ENCODE measurements at regions not wholly inside any gene's neighbourhood (a gene's known extent, or its start where the extent isn't known, plus 50 kb on each side); places are given as distances from the start of the nearest gene placed in this dataset.
"Not testable (repeated sequence)": the region's sequence is repeated elsewhere in the genome, so short reads cannot be mapped to it uniquely, and the experiment has no call there.

- Histone ChIP-seq H3K4me3 (ENCODE audit: insufficient read depth, low read depth, low read length) (no peak overlapping the region), H3K36me3 (replicated peaks; ENCODE audit: control insufficient read depth, insufficient read depth, low read length) (no peaks in the 10 kb centered on the region), H3K27me3 (ENCODE audit: control insufficient read depth, insufficient read depth, low read length) (no peaks in the 10 kb centered on the region)
- no peak for DNase-seq
Measured at GRCh38 chr13:33651766-33652165, 166.2 kb upstream of the RFC3 start.

GRCh38 chr13:33657274-33657673 is 160.7 kb upstream of the RFC3 start:
- no peak for DNase-seq
- Histone ChIP-seq H3K36me3 (replicated peaks; ENCODE audit: control insufficient read depth, insufficient read depth, low read length) (no peaks in the 10 kb centered on the region), H3K4me3 (ENCODE audit: insufficient read depth, low read depth, low read length) (no peak overlapping the region), H3K27me3 (ENCODE audit: control insufficient read depth, insufficient read depth, low read length) (no peaks in the 10 kb centered on the region)

GRCh38 chr13:33659466-33659865 is 158.5 kb upstream of the RFC3 start:
- H3K4me3 ChIP-seq (ENCODE audit: insufficient read depth, low read depth, low read length): no peak overlapping the region
- DNase-seq: no peak
- H3K36me3 ChIP-seq (replicated peaks; ENCODE audit: control insufficient read depth, insufficient read depth, low read length): no peaks in the 10 kb centered on the region
- H3K27me3 ChIP-seq (ENCODE audit: control insufficient read depth, insufficient read depth, low read length): no peaks in the 10 kb centered on the region

GRCh38 chr13:33659894-33660293 is 158.1 kb upstream of the RFC3 start:
- H3K4me3 ChIP-seq (ENCODE audit: insufficient read depth, low read depth, low read length): no peak overlapping the region
- no peaks in the 10 kb centered on the region for H3K27me3 ChIP-seq (ENCODE audit: control insufficient read depth, insufficient read depth, low read length)
- H3K36me3 ChIP-seq (replicated peaks; ENCODE audit: control insufficient read depth, insufficient read depth, low read length): no peaks in the 10 kb centered on the region
- DNase-seq: no peak

GRCh38 chr13:33662392-33662791 is 155.6 kb upstream of the RFC3 start:
- H3K36me3 ChIP-seq (replicated peaks; ENCODE audit: control insufficient read depth, insufficient read depth, low read length): no peaks in the 10 kb centered on the region
- H3K27me3 ChIP-seq (ENCODE audit: control insufficient read depth, insufficient read depth, low read length): no peaks in the 10 kb centered on the region
- no peak overlapping the region for H3K4me3 ChIP-seq (ENCODE audit: insufficient read depth, low read depth, low read length)
- no peak for DNase-seq

GRCh38 chr13:33665626-33666175 is 152.2 kb upstream of the RFC3 start:
- no peak overlapping the region for H3K4me3 ChIP-seq (ENCODE audit: insufficient read depth, low read depth, low read length)
- no peaks in the 10 kb centered on the region for H3K36me3 ChIP-seq (replicated peaks; ENCODE audit: control insufficient read depth, insufficient read depth, low read length)
- no peak for DNase-seq
- H3K27me3 ChIP-seq (ENCODE audit: control insufficient read depth, insufficient read depth, low read length): no peaks in the 10 kb centered on the region

- no peak for DNase-seq
- H3K4me3 ChIP-seq (ENCODE audit: insufficient read depth, low read depth, low read length): no peak overlapping the region
- no peaks in the 10 kb centered on the region for H3K27me3 ChIP-seq (ENCODE audit: control insufficient read depth, insufficient read depth, low read length)
- H3K36me3 ChIP-seq (replicated peaks; ENCODE audit: control insufficient read depth, insufficient read depth, low read length): no peaks in the 10 kb centered on the region
Measured at GRCh38 chr13:33671560-33671959, 146.4 kb upstream of the RFC3 start.

- H3K36me3 ChIP-seq (replicated peaks; ENCODE audit: control insufficient read depth, insufficient read depth, low read length); DNase-seq; H3K27me3 ChIP-seq (ENCODE audit: control insufficient read depth, insufficient read depth, low read length); H3K4me3 ChIP-seq (ENCODE audit: insufficient read depth, low read depth, low read length): not testable (repeated sequence)
Measured at GRCh38 chr13:33672022-33672421, 145.9 kb upstream of the RFC3 start.

- H3K27me3 ChIP-seq (ENCODE audit: control insufficient read depth, insufficient read depth, low read length): no peaks in the 10 kb centered on the region
- no peak overlapping the region for H3K4me3 ChIP-seq (ENCODE audit: insufficient read depth, low read depth, low read length)
- DNase-seq: no peak
- H3K36me3 ChIP-seq (replicated peaks; ENCODE audit: control insufficient read depth, insufficient read depth, low read length): no peaks in the 10 kb centered on the region
Measured at GRCh38 chr13:33676045-33676989, 141.6 kb upstream of the RFC3 start.

- H3K4me3 ChIP-seq (ENCODE audit: insufficient read depth, low read depth, low read length): no peak overlapping the region
- no peak for DNase-seq
- no peaks in the 10 kb centered on the region for H3K27me3 ChIP-seq (ENCODE audit: control insufficient read depth, insufficient read depth, low read length)
- H3K36me3 ChIP-seq (replicated peaks; ENCODE audit: control insufficient read depth, insufficient read depth, low read length): no peaks in the 10 kb centered on the region
Measured at GRCh38 chr13:33677215-33677614, 140.7 kb upstream of the RFC3 start.

GRCh38 chr13:33678084-33678483 is 139.9 kb upstream of the RFC3 start:
- no peak overlapping the region for H3K4me3 ChIP-seq (ENCODE audit: insufficient read depth, low read depth, low read length)
- no peak for DNase-seq
- no peaks in the 10 kb centered on the region for H3K27me3 ChIP-seq (ENCODE audit: control insufficient read depth, insufficient read depth, low read length)
- H3K36me3 ChIP-seq (replicated peaks; ENCODE audit: control insufficient read depth, insufficient read depth, low read length): no peaks in the 10 kb centered on the region

- DNase-seq: peak; percentile 19
- H3K27me3 ChIP-seq (ENCODE audit: control insufficient read depth, insufficient read depth, low read length): no peaks in the 10 kb centered on the region
- no peaks in the 10 kb centered on the region for H3K36me3 ChIP-seq (replicated peaks; ENCODE audit: control insufficient read depth, insufficient read depth, low read length)
- no peak overlapping the region for H3K4me3 ChIP-seq (ENCODE audit: insufficient read depth, low read depth, low read length)
Measured at GRCh38 chr13:33678906-33679657, 138.9 kb upstream of the RFC3 start.

GRCh38 chr13:33679658-33680012 is 138.3 kb upstream of the RFC3 start:
- no peaks in the 10 kb centered on the region for H3K36me3 ChIP-seq (replicated peaks; ENCODE audit: control insufficient read depth, insufficient read depth, low read length)
- no peaks in the 10 kb centered on the region for H3K27me3 ChIP-seq (ENCODE audit: control insufficient read depth, insufficient read depth, low read length)
- no peak overlapping the region for H3K4me3 ChIP-seq (ENCODE audit: insufficient read depth, low read depth, low read length)
- DNase-seq: no peak

- no peaks in the 10 kb centered on the region for H3K27me3 ChIP-seq (ENCODE audit: control insufficient read depth, insufficient read depth, low read length)
- no peak overlapping the region for H3K4me3 ChIP-seq (ENCODE audit: insufficient read depth, low read depth, low read length)
- H3K36me3 ChIP-seq (replicated peaks; ENCODE audit: control insufficient read depth, insufficient read depth, low read length): no peaks in the 10 kb centered on the region
- DNase-seq: no peak
Measured at GRCh38 chr13:33682020-33682564, 135.9 kb upstream of the RFC3 start.

- not testable (repeated sequence) for H3K36me3 ChIP-seq (replicated peaks; ENCODE audit: control insufficient read depth, insufficient read depth, low read length); H3K4me3 ChIP-seq (ENCODE audit: insufficient read depth, low read depth, low read length); H3K27me3 ChIP-seq (ENCODE audit: control insufficient read depth, insufficient read depth, low read length); DNase-seq
Measured at GRCh38 chr13:33682646-33683045, 135.3 kb upstream of the RFC3 start.

Measured in H7 (cell line).